ENCODE measurements at regions not wholly inside any gene's neighbourhood (a gene's known extent, or its start where the extent isn't known, plus 50 kb on each side); places are given as distances from the start of the nearest gene placed in this dataset.

DNA sequence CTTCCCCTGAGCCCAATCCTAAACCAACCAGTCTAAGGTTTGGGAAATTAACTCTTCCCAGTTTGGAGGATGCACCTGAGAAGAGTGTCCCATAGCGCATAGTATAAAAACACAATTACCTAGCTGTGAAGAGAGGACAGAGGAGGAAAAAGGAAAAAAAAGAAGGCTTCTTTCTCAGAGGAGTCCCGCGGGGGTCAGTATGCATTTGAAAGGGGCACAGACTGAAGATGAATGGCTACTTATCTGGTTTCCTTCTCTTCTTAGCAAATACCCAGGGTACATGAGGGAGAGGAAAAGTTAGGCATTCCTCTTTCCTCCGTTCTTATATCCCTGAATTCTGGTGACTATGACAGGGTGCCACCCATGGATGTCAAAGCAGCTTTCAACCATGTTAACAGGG is 96.9 kb downstream of the TMEM47 start:
- no peak for DNase-seq (ENCODE audit: low spot score, unreplicated experiment)
- H3K4me3 Mint-ChIP-seq (ENCODE audit: low read depth): no peak overlapping the region
- no peaks in the 10 kb centered on the region for H3K9me3 Mint-ChIP-seq (ENCODE audit: low read depth)
- H3K27me3 Mint-ChIP-seq: no peaks in the 10 kb centered on the region
- no peaks in the 10 kb centered on the region for H3K36me3 Mint-ChIP-seq (ENCODE audit: insufficient read depth)
- TF ChIP-seq, protein P1, sequence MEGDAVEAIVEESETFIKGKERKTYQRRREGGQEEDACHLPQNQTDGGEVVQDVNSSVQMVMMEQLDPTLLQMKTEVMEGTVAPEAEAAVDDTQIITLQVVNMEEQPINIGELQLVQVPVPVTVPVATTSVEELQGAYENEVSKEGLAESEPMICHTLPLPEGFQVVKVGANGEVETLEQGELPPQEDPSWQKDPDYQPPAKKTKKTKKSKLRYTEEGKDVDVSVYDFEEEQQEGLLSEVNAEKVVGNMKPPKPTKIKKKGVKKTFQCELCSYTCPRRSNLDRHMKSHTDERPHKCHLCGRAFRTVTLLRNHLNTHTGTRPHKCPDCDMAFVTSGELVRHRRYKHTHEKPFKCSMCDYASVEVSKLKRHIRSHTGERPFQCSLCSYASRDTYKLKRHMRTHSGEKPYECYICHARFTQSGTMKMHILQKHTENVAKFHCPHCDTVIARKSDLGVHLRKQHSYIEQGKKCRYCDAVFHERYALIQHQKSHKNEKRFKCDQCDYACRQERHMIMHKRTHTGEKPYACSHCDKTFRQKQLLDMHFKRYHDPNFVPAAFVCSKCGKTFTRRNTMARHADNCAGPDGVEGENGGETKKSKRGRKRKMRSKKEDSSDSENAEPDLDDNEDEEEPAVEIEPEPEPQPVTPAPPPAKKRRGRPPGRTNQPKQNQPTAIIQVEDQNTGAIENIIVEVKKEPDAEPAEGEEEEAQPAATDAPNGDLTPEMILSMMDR (IDR thresholded peaks at IDR 0.05; ENCODE audit: unreplicated experiment): no peak
- H3K27ac Mint-ChIP-seq: no peak overlapping the region
- peaks cover 7% of the 10 kb centered on the region for H3K4me1 Mint-ChIP-seq (ENCODE audit: low read depth)

DNA sequence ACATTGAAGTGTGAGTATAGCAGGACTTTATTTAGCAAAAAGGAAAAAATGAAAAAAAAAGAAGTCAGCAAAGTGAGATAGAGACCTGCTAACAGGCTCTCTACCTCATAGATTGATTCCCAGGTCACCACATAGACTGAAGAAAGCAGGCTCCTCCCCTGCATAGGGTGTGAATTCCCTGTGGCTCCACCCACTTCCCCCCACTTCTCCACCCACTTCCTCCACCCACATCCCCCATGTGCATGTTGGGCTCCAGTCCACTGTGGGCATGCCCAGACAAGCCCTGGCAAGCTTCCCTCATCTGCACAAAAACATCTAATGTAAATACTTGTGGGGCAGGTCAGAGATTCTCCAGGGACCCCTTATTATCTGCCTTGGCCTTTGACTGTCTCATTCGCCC is 97.8 kb downstream of the TMEM47 start:
- H3K36me3 Mint-ChIP-seq (ENCODE audit: insufficient read depth): no peaks in the 10 kb centered on the region
- H3K9me3 Mint-ChIP-seq (ENCODE audit: low read depth): no peaks in the 10 kb centered on the region
- TF ChIP-seq, protein P1 (IDR thresholded peaks at IDR 0.05; ENCODE audit: unreplicated experiment): no peak
- peaks cover 5% of the 10 kb centered on the region for H3K4me1 Mint-ChIP-seq (ENCODE audit: low read depth)
- H3K27me3 Mint-ChIP-seq: no peaks in the 10 kb centered on the region
- DNase-seq (ENCODE audit: low spot score, unreplicated experiment): no peak
- H3K4me3 Mint-ChIP-seq (ENCODE audit: low read depth): no peak overlapping the region
- no peak overlapping the region for H3K27ac Mint-ChIP-seq

DNA sequence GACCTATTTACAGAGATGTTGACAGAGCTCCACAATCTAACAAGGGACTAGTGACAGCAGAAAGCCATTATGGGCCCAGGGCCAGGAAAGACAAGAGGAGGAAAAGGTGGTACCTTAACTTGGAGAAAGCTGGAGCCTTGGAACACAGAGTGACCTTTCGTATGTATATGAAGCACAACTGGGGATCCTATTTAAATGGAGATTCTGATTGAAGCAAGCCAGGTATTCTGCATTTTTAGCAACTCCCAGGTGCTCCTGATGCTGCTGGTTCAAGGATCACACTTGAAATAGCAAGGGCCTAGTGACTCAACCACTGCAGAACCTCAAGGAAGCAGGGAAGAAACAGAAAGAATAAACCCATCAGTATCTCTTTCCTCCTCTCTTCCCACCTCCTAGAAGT is 99.4 kb downstream of the TMEM47 start:
- no peak overlapping the region for H3K27ac Mint-ChIP-seq
- H3K4me1 Mint-ChIP-seq (ENCODE audit: low read depth): no peaks in the 10 kb centered on the region
- H3K9me3 Mint-ChIP-seq (ENCODE audit: low read depth): no peaks in the 10 kb centered on the region
- DNase-seq (ENCODE audit: low spot score, unreplicated experiment): no peak
- no peak overlapping the region for H3K4me3 Mint-ChIP-seq (ENCODE audit: low read depth)
- H3K36me3 Mint-ChIP-seq (ENCODE audit: insufficient read depth): no peaks in the 10 kb centered on the region
- TF ChIP-seq, protein P1 (IDR thresholded peaks at IDR 0.05; ENCODE audit: unreplicated experiment): no peak
- no peaks in the 10 kb centered on the region for H3K27me3 Mint-ChIP-seq

DNA sequence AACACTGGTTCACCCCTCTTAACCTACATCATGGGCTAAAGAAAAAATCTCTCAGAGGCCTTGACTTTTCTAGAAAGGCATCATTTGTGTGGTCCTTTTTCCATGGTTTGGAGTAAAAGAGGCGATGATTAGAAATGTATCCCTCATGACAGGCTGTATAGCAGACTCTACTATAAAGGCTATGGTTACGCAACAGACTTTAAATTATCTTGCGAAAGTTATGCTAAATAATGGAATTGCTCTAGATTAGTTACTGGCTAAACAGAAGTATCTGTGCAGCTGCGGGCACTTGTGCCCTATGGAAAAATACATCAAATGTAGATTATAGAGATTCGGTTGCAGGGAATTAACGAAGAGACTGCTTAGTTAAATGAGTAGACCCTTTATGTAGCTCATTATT is 101.6 kb downstream of the TMEM47 start:
- H3K36me3 Mint-ChIP-seq (ENCODE audit: insufficient read depth): no peaks in the 10 kb centered on the region
- H3K9me3 Mint-ChIP-seq (ENCODE audit: low read depth): no peaks in the 10 kb centered on the region
- H3K27ac Mint-ChIP-seq: no peak overlapping the region
- no peaks in the 10 kb centered on the region for H3K27me3 Mint-ChIP-seq
- H3K4me3 Mint-ChIP-seq (ENCODE audit: low read depth): no peak overlapping the region
- TF ChIP-seq, protein P1 (IDR thresholded peaks at IDR 0.05; ENCODE audit: unreplicated experiment): no peak
- H3K4me1 Mint-ChIP-seq (ENCODE audit: low read depth): no peaks in the 10 kb centered on the region
- DNase-seq (ENCODE audit: low spot score, unreplicated experiment): no peak

DNA sequence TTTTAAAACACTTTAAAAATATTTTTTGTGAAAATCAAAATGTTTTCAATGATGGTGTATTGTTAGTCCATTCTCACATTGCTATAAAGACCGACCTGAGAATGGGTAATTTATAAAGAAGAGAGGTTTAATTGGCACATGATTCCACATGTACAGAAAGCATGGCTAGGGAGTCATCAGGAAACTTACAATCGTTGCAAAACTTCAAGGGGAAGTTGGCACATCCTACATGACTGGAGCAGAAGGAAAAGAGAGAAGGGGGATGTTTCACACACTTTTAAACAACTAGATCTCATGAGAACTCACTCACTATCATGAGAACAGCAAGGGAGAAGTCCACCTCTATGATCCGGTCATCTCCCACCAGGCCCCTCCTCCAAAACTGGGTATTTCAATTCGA is 110.7 kb downstream of the TMEM47 start:
- no peaks in the 10 kb centered on the region for H3K9me3 Mint-ChIP-seq (ENCODE audit: low read depth)
- TF ChIP-seq, protein P1 (IDR thresholded peaks at IDR 0.05; ENCODE audit: unreplicated experiment): no peak
- H3K4me1 Mint-ChIP-seq (ENCODE audit: low read depth): no peaks in the 10 kb centered on the region
- no peak overlapping the region for H3K4me3 Mint-ChIP-seq (ENCODE audit: low read depth)
- H3K27ac Mint-ChIP-seq: no peak overlapping the region
- no peaks in the 10 kb centered on the region for H3K36me3 Mint-ChIP-seq (ENCODE audit: insufficient read depth)
- no peaks in the 10 kb centered on the region for H3K27me3 Mint-ChIP-seq
- DNase-seq (ENCODE audit: low spot score, unreplicated experiment): no peak

Data from progenitor cell of endocrine pancreas (in vitro differentiated cells).